GM21529 (cell line): ENCODE measurements at regions not wholly inside any gene's neighbourhood (a gene's known extent, or its start where the extent isn't known, plus 50 kb on each side); places are given as distances from the start of the nearest gene placed in this dataset.

Experiments
- ATAC-seq: cut with Tn5 transposase; IDR thresholded peaks from one replicate; pipeline ENCODE4 v1.9.1; 2021; ENCODE audit not compliant: unreplicated experiment

DNA sequence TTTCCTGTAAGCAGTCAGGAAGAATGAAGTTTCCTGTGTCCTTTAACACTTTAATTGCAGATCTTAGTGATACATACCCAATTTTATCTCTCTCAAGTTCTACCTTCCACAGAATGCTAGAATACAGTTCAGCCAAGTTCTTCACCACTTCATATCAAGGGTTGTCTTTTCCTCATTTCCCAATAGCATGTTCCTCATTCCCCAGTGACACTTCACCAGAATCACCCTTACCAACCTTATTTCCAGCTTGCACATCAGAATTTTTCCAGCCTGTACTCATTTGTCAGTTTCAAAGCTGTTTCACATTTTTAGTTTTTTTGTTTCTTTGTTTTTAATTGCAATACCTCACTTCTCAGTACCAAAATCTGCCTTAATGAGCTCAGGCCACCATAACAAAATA, 126.1 kb downstream of the ESM1 start:
- no peak for ATAC-seq

DNA sequence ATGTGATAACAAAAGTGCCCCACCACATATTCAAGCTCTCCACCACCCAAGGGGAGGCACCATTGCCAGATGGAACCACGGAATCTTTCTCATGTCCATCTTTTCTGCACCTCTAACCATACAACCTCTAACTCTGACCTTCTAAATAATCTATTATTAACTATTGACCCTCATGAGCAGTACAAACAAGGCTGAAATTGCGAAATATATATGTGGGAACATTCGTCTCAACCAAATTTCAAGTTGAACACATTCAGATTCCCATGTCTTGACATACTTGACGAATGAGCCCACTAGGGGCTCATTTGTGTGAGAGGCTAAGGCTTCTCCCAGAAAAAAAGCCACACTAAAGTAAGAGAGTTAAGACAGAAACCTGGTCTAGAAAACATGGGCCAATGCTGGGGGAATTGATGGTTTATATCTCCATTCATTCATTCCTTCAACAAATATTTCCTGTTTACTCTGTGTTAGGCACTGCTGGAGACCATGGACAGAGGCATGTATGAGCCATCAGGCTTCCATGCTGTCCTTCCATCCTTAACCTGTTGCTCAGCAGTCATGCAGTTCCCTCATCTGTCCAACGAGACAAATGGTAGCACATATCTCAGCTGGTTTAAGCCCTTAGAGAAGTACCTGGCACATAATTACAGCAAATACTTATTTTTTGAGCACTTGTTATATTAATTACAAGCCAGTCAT, 130.4 kb downstream of the ESM1 start:
- no peak for ATAC-seq

DNA sequence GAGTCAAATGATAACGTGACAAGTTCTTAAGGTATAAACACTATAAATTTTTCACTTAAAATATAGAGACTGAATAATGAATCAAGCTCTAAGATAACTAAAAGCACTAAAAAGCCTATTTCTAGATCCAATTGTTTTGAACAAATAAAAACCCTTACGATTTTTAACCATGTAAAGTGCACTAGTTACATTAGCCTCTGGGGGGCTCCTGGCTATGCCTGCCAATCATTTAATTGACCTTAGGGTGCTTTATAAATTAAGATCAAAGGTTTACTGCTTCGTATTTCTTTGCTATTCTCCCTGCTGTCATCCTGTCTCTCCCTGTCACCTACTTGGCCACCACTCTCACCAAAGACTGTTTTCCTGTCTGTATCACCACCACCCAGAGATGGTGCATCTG, 133.4 kb downstream of the ESM1 start:
- ATAC-seq = no peak

DNA sequence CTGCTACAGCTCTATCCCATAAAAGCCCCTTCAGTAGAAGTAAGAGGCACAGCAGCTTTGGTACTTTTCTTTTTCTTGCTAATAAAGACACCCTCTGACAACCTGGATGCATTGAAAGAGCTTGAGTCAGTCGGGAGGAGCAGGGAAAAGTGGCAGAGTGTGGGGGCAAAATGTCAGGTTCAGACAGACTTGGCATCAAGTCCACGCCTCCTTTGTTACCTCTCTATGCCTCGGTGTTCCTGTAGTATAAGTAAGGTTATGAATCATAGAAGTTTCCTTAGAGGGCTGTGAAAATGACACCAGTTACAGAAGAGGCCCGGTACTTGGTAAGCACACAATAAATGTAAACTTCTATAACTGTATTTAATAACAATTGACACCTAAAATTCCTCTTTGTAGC, 133.9 kb downstream of the ESM1 start:
- no peak for ATAC-seq

DNA sequence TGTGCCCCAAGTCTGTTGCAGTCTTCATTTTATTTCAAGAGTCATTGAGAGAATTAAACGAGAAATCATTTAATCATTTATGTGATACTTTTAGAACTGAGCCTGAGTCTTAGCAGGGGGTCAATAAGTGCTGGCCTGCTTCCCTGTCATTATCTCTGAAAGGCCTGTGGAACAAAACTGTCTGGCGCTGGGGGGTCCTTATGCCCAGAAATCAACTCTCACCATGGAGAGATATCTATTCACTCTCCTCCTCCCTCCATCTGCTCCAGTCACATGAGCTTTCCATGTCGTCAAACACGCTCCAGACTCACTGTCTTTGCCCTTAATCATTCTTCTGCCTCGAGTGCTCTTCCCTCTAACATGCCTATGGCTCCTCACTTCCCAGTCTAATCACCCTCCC, 136.8 kb downstream of the ESM1 start:
- no peak for ATAC-seq

DNA sequence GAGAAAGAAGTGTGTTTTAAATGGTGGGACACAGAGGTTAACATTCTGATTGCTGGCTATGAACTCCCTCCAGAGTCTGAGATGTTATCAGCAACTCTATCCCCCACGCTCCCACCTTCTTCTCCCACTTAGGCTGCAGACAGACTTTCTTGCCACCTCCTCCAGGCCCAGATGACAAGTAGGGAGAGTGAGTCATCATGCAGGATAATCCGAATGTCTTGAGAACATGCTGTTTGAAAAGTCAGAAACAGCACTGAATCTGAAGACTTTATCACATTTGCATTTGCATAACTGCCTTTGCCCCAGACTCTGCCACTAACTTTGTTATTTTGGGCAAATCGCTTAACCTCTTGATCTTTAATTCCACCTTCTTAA, 139.8 kb downstream of the ESM1 start:
- no peak for ATAC-seq

DNA sequence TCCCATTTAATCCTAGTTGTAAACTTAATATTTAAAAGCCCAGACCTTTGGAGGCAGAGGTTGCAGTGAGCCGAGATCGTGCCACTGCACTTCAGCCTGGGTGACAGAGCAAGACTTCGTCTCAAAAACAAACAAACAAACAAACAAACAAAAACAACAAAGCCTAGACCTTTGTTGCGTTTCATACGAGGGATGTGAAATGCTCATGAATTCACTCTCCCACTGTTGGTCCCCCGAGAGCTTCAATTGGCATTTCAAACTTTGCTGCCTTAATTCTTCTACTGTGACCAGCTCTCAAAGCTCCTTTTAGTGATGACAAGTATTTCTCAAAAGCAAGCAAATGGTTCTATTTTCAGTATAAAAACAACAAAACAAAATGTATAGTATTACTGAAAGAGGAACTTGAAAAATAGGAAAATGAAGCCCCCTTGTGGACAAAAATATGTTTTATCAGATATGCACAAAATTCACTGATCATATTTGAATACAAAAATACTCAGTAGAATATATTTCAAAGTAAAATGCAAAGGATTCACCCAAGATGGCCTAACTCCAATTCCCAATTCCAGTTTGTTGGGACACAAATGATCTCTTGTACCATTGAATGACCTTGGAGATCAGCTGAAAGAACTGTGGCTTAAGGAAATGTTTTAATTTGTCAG, 140.4 kb downstream of the ESM1 start:
- ATAC-seq = no peak

DNA sequence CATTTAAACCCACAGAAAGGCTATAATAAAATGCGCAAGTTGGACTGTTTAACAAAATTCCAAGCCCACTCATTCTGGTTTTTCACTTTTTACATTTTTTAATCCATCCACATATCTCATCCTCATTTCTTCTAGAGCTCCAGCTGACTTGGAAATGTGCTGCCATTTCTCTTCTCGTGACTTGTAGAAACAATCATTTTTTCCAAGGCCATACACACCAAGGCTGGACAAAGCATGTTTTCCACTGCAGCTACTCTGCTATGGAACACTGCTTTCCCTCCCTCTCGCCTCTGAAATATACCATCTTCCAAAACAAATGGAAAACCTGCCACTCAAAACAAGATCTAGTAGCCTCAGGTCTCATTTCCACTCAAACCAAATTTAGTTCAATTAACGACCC, 141.1 kb downstream of the ESM1 start:
- no peak for ATAC-seq

DNA sequence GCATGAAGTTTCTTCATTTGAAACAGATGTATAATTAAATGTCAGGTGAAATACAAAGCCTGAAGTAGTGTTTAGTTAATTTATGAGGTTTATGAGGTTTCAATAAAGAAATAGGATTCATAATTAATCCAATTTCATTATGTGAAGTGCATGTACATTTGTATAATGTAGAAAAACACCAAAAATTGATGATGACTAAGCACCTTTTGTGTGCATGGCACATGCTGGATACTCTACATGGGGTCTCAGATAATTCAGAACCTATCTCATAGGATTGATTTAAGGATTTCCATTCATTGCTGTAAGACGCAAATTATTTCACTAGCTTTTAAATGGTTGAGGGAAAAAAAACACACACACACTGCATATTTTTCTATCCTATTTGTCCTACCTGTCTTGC, 143.9 kb downstream of the ESM1 start:
- ATAC-seq = no peak

DNA sequence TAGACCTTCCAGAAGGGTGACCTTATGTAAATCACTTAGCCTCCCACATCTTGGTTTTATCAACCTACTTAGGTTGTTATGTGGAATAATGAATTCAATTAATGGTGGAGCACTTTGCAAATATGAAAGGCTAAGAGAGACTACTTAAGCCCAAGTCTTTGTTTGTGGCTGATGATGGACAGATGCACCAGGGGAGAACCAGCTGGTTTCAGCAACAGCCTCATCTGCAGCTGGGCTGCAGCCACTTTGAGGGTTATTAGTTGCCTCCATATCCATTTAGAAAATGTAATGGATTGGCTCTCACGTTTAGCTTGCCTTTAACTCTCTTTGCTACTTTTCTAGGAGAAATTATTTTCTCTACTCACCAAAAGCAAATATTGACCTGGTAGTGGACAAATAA, 146.6 kb downstream of the ESM1 start:
- ATAC-seq = no peak

DNA sequence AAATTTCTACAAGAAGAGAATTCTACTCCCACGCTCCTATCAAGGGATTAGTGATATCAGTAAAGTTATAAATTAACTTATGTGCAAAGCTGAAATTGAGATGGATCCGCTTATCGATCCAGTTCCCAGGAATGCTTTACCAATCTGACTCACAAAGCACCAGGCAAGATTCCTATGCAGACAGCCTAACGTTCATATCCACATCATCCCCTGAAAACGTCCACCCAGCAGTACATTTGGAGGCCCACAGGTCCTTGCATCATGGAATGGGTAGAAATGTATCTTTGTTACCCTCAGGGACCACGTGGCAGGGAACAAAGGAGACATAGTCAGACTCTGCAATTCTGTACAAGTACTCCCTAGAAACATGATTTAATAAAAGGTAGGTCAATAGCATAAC, 147.4 kb downstream of the ESM1 start:
- ATAC-seq = no peak

DNA sequence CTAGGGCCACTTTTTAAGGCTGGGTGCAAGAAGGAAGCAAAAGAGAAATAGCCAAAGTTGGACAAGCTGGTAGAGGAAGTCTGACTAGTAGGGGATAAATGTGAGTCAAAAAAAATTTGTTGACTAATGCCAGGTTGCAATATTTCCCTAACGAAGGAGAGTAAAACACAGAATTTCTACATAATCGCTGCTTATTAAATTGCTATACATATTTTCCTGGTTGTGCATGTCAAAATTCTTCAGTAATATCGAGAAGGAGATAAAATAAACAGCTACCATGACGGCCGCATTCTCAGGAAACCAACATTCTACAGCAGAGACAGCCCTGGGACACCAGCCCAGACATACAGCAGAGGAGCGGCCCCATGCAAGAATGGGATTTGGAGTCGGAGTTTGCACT, 148.3 kb downstream of the ESM1 start:
- no peak for ATAC-seq

DNA sequence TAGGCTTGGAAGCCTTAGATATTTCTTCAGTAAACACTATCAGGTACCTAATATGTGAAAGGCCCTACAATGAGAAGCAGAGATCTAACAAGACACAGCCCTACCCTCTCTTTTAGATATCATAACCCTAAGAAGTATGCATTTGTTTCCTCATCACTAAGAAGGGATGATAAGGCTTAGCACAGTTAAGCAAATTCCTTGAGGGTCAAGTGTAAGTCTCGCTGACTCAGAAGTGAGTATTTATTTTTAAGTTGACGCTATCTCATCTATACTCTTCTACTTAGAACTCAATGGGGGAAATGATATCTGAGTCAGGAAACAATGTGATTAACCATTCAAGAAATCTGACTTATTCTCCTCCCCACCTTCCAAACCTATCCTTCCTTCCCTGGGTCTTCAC, 149.7 kb downstream of the ESM1 start:
- no peak for ATAC-seq

DNA sequence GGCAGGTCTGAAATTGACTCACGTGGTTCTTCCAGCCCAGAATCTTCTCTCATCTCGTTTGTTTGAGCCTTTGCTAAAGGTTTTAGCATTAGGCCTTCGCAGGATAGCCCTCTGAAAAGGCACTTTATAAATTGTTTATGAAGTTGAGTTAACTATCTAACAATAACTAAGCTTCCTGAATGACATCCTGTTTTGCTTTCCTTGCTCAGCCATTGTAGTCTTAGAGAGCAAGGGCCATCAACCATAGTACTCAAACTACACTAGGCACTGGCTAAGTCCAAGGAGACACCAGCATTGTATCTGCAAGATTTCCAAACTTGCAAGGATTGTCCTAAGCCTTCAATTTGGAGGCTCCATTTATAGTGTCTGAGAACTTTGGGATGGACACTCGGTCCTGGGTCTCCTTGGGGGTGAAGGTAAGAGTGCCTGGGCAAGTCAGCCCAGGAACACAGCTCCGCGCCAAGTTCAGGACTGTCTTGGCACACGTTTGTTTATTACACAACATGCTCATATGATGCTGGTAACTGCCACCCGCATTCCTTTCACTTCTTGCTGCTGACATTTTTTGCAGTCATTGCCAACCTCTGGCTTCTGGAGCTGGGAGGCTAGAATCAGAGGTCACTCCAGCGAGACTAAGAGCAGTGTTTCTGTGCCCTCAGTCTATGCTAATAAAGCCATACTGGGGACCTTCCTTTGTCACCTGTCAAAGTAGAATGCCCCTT, 151.1 kb downstream of the ESM1 start:
- ATAC-seq = no peak

DNA sequence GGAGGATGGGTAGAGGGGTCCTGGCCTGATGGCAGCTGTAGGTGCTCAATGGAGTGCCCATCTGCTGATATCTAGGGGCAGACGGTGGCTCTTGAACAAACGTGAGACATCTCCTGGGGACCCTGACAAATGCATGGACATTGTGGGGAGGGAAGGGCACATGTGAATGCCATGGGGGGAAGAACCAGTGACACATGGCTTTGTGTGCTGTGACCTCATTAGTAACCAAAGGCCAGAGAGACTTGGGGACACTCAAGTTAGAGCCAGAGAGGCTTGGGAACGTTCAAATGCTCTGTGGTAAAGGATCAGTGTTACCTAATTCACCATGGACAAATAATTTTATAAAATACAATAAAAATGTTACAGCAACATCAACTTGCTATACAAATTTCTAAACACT, 151.8 kb downstream of the ESM1 start:
- no peak for ATAC-seq

DNA sequence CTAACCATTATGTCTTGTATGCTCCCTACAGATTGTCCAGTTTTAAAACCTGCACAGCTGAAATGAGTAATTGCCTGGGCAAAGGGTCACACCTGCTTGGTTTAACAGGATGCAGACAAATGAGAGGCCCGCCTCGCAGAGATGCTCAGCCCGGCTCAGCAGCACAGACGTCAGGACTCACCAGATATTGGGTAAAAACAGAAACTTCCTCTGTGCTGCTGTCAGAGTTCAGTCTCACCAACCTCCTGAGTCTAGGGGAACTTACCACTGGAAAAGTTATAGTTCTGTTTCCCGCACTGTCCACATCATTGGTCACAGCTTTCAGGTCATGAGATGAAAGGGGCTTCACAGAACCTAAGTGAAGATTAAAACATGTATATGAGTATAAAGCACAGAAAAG, 152.5 kb downstream of the ESM1 start:
- ATAC-seq = no peak

DNA sequence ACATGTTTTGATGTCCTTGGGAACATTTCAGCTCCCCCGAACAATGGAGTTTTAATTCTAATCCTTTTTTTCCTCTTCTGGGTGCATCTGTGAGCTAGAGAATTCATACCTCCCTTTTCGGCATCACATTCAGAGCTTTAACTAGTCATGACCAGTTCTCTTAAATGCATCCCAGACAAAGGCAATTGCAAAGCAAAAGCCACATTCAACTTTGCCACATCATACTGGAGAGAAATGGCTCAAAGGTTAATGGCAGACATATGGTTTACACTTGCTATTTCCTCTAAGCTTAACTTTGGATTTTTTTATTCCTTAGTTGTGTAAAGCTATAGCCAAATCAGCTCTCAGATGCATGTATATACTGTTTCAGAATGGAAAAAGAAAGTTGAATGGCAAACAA, 153.3 kb downstream of the ESM1 start:
- ATAC-seq = no peak

DNA sequence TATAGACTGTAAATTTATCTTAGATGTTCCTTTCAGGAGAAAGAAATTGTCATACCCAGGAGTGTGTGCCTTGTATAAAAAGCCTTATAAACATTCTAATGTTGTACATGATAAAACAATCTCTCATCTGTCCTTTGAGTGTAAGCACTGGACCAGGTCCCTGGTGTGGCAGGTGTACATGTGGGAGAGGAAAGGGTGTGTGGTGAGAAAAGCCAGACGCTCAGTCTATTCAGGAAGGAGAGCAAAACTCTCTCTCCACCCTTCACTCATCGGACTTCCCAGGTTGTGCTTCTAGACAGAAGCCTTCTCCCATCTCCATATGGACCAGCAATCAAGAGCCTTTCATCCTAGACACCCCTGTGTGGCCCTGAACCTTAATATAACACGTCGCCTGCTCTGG, 154.2 kb downstream of the ESM1 start:
- no peak for ATAC-seq

DNA sequence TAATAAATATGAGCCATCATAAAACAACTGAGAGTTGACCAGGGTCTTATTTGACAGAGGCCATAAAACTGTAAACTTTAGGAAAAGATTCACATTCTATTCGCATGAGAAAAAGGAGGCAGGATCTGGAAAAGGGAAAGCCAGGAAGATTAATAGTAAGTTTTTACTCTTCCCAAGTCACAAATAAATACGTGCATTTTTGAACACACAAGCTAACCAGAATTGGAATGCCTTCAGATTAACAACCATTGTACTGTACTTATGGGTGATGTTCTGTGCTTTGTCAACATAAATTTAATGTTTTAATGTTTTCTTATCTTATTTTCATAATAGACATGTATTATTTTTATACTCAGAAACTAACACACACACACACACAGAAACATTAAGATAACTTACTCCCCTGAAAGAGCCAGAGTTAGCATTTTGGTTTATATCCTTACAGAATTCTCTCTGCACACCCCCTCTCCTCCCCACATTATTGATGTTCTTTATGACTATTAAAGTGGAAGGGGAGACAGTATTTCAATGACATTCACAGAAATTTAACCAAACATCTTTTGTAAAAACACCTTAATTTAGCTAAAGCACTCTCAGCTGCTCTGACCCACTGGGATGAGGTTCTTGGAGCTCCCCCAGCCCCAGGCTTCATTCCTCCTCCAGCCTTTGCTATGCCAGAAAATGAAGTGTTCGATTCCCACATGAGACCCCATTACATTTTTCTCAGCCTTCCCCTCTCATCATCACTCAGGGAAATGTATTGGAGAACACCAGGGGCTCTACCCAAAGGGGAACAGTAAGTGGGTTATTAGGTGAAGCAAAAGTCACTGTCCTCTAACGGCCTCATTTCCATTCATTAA, 155.5 kb downstream of the ESM1 start:
- ATAC-seq = no peak

DNA sequence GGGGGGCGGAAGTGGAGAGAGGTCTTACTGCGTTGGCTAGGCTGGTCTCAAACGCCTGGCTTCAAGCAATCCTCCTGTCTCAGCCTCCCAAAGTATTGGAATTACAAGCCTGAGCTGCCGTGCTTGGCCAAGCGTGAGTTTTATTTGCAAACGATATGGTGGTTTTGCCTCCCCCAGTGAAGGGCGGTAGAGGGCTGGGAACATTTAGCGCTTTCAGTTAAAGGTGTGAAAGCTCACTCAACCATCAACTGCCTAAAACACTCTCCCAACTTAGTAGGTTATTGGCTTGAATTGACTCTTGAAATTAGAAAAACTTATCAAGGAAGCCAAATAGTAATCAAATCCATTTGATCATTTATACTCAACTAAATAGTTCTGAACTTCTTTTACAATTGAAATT, 156.3 kb downstream of the ESM1 start:
- ATAC-seq = no peak

DNA sequence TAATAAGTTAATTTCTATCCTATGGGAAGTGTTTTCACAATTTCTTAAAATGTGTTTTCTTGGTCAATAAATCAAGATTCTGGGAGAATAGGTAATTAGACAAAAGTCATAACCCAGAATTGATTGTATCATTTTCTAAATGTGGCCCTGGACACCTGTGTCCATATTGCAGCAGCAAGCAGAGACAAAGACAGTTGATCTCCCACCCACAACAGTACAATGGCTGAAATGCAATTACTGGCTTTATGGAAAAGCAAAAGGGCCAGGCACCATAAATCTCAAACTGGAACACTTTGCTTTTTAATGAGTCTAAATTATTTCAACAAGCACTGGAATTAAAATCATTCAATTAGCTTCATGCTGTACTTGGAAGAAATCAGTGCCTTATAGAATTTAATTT, 157.2 kb downstream of the ESM1 start:
- ATAC-seq = no peak

DNA sequence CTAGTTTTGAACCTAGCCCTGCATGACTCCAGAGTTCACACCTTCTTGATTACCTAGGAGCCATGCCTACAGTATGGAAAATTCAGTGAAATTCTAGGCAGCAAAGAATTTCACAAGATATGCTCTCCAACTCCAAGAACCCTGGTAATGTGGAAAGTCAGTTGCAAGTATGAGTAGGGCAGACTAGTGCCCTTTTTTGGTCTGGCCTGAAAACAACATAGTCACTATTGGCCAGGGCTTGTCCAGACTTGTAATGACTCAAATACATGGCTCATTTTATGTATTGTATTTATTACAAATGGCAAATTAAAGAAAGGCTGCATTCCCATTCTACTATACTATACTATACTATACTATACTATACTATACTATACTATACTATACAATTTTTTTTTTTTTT, 160.4 kb downstream of the ESM1 start:
- no peak for ATAC-seq
